ENCODE measurements at regions not wholly inside any gene's neighbourhood (a gene's known extent, or its start where the extent isn't known, plus 50 kb on each side); places are given as distances from the start of the nearest gene placed in this dataset.
A peak's percentile ranks its signal among the peaks of the same experiment; 100 is the strongest.

DNA sequence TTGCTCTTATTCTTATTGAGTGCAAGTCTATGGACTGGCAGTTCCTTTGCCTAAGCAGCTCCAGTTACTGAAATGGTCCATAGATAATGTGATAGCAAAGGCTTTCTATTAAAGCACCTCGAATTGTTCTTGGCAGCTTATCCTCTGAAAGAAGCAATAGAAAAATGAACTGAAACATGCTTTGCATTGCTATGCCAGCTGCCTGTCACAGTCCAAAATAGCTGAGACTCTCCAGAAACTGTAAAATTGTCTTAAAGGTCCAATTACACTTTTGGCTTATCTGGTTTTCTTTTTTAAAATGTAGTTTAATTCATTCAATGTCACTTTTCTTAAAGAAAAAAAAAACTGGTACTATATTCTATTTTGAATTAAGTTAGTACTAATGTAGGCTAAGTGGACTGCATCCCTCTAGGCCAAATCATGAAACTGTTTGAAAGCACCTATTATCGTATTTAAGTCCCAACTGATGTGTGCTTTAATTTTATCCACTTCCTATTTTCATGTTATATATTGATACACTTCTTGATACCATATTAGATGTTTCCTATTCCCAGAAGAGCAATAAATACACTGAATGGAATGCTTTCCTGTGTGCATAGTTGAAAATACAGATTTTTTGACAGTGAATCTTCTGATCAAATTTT is 208.0 kb upstream of the DEPDC1 start:
- peaks cover 0 to 4% (median 1%) of the 10 kb centered on the region in 4 donors for H3K9me3 ChIP-seq (ENCODE audit: control insufficient read depth in 4 of 4, insufficient read depth in 3 of 4, low read length in 3 of 4)
- peaks cover 0 to 2% (median 0%) of the 10 kb centered on the region in 5 donors for H3K4me1 ChIP-seq (ENCODE audit: control insufficient read depth in 5 of 5, insufficient read depth in 5 of 5, low read length in 5 of 5)
- no peak overlapping the region for H3K9ac ChIP-seq (ENCODE audit: insufficient read depth in 1 of 2, low read length in 2 of 2)
- H3K36me3 ChIP-seq (ENCODE audit: control insufficient read depth in 4 of 4, insufficient read depth in 4 of 4, low read length in 4 of 4): no peaks in the 10 kb centered on the region
- DNase-seq: peak in 1 of 3 donors; percentile 6
- 61 to 71% methylated on average over 2 of the region's 2 CpGs for WGBS, 2 donors
- ATAC-seq (ENCODE audit: insufficient read depth, low FRiP score): no peak
- H3K27ac ChIP-seq (ENCODE audit: low read depth in 1 of 2, low read length in 1 of 2): no peak overlapping the region
- TF ChIP-seq, protein P1, sequence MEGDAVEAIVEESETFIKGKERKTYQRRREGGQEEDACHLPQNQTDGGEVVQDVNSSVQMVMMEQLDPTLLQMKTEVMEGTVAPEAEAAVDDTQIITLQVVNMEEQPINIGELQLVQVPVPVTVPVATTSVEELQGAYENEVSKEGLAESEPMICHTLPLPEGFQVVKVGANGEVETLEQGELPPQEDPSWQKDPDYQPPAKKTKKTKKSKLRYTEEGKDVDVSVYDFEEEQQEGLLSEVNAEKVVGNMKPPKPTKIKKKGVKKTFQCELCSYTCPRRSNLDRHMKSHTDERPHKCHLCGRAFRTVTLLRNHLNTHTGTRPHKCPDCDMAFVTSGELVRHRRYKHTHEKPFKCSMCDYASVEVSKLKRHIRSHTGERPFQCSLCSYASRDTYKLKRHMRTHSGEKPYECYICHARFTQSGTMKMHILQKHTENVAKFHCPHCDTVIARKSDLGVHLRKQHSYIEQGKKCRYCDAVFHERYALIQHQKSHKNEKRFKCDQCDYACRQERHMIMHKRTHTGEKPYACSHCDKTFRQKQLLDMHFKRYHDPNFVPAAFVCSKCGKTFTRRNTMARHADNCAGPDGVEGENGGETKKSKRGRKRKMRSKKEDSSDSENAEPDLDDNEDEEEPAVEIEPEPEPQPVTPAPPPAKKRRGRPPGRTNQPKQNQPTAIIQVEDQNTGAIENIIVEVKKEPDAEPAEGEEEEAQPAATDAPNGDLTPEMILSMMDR (IDR thresholded peaks at IDR 0.05; ENCODE audit: control extremely low read depth, extremely low read depth): no peak
- no peak overlapping the region for H3K4me3 ChIP-seq
- no peaks in the 10 kb centered on the region for H3K27me3 ChIP-seq (ENCODE audit: control insufficient read depth in 3 of 3, insufficient read depth in 3 of 3, low read length in 2 of 3)

DNA sequence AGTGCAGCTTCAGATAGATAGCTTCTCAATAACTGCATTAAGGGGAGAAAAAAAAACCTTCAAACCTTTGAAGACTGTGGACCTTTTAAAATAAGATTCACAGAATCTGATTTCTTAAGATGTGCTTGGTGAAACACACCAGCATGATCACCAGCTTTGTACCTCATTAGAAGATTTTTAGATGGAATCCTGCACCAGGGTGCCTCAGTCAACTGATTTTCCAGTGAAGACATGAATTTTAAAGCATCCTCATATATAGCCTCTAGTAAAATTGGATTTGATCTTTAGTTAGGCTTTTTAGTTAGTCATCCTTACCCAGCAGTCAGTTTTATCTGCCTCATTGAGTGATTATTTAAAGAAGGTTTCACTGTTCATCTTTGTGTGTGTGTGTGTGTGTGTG is 208.6 kb upstream of the DEPDC1 start:
- TF ChIP-seq, protein P1 (IDR thresholded peaks at IDR 0.05; ENCODE audit: control extremely low read depth, extremely low read depth): no peak

DNA sequence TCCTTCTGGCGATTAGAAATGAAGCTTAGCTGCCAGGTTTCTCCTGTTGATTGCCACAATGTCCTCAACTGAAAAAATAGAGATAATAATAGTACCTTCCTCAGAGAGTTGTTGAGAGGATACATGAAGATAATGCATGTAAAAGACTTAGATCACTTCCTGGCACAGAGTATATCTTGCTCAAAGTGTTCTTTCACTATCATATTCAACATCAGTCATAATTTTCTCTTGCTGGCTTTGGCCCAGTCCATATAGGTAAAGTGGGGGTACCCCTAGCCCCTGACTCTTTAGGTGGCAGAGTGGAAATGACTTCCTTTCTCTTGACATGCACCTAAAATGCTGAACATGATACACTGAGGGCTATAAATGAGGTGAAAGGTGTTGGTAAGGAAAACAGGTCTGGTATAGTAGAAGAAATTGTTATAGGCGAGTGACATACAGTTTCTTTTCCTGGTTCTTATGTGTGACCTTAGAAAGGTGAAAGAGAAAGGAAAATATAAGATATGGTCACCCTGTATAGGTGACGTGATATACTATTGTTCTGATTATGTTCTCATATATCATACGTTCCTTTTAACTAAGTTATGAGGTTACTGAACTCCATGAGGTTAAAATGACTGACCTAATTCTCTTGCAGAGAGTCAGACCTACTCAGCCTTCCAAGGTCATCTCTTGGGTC is 209.9 kb upstream of the DEPDC1 start:
- Histone ChIP-seq H3K36me3 (ENCODE audit: control insufficient read depth in 4 of 4, insufficient read depth in 4 of 4, low read length in 4 of 4) (no peaks in the 10 kb centered on the region), H3K9me3 (ENCODE audit: control insufficient read depth in 4 of 4, insufficient read depth in 3 of 4, low read length in 3 of 4) (peaks cover 0 to 9% (median 5%) of the 10 kb centered on the region in 4 donors), H3K27me3 (ENCODE audit: control insufficient read depth in 3 of 3, insufficient read depth in 3 of 3, low read length in 2 of 3) (no peaks in the 10 kb centered on the region), H3K9ac (ENCODE audit: insufficient read depth in 1 of 2, low read length in 2 of 2) (no peak overlapping the region), H3K4me1 (ENCODE audit: control insufficient read depth in 5 of 5, insufficient read depth in 5 of 5, low read length in 5 of 5) (peaks cover 0 to 2% (median 0%) of the 10 kb centered on the region in 5 donors), H3K4me3 (no peak overlapping the region), H3K27ac (ENCODE audit: low read depth in 1 of 2, low read length in 1 of 2) (no peak overlapping the region)
- ATAC-seq (ENCODE audit: insufficient read depth, low FRiP score) (no peak), DNase-seq (no peak)
- TF ChIP-seq, protein P1 (IDR thresholded peaks at IDR 0.05; ENCODE audit: control extremely low read depth, extremely low read depth): no peak
- WGBS, 2 donors: 83 to 91% methylated on average over 4 of the region's 4 CpGs

More for the DNA sequence above, 208.6 kb upstream of the DEPDC1 start:
- no peak overlapping the region for H3K4me3 ChIP-seq
- no peak for ATAC-seq (ENCODE audit: insufficient read depth, low FRiP score)
- DNase-seq: no peak
- H3K27me3 ChIP-seq (ENCODE audit: control insufficient read depth in 3 of 3, insufficient read depth in 3 of 3, low read length in 2 of 3): no peaks in the 10 kb centered on the region
- H3K36me3 ChIP-seq (ENCODE audit: control insufficient read depth in 4 of 4, insufficient read depth in 4 of 4, low read length in 4 of 4): no peaks in the 10 kb centered on the region
- no peak overlapping the region for H3K9ac ChIP-seq (ENCODE audit: insufficient read depth in 1 of 2, low read length in 2 of 2)
- H3K9me3 ChIP-seq (ENCODE audit: control insufficient read depth in 4 of 4, insufficient read depth in 3 of 4, low read length in 3 of 4): peaks cover 0 to 9% (median 4%) of the 10 kb centered on the region in 4 donors
- peaks cover 0 to 2% (median 0%) of the 10 kb centered on the region in 5 donors for H3K4me1 ChIP-seq (ENCODE audit: control insufficient read depth in 5 of 5, insufficient read depth in 5 of 5, low read length in 5 of 5)
- H3K27ac ChIP-seq (ENCODE audit: low read depth in 1 of 2, low read length in 1 of 2): no peak overlapping the region
